Cardiac septum (tissue), 1 donor: ENCODE measurements at regions not wholly inside any gene's neighbourhood (a gene's known extent, or its start where the extent isn't known, plus 50 kb on each side); places are given as distances from the start of the nearest gene placed in this dataset.
"Not testable (repeated sequence)": the region's sequence is repeated elsewhere in the genome, so short reads cannot be mapped to it uniquely, and the experiment has no call there.

Experiments used
- DNase-seq: peaks from one replicate; pipeline ENCODE4 v3.0.0-alpha.2; 2020; ENCODE audit warnings: low spot score
- intact Hi-C: fragments of 100-400 bp; cut with DNase I; formaldehyde crosslinking; loops from one replicate; pipeline ENCODE4 v1.14.0; 2022
- donor health status: DM: no; HTN: no; CAD: no.

DNA sequence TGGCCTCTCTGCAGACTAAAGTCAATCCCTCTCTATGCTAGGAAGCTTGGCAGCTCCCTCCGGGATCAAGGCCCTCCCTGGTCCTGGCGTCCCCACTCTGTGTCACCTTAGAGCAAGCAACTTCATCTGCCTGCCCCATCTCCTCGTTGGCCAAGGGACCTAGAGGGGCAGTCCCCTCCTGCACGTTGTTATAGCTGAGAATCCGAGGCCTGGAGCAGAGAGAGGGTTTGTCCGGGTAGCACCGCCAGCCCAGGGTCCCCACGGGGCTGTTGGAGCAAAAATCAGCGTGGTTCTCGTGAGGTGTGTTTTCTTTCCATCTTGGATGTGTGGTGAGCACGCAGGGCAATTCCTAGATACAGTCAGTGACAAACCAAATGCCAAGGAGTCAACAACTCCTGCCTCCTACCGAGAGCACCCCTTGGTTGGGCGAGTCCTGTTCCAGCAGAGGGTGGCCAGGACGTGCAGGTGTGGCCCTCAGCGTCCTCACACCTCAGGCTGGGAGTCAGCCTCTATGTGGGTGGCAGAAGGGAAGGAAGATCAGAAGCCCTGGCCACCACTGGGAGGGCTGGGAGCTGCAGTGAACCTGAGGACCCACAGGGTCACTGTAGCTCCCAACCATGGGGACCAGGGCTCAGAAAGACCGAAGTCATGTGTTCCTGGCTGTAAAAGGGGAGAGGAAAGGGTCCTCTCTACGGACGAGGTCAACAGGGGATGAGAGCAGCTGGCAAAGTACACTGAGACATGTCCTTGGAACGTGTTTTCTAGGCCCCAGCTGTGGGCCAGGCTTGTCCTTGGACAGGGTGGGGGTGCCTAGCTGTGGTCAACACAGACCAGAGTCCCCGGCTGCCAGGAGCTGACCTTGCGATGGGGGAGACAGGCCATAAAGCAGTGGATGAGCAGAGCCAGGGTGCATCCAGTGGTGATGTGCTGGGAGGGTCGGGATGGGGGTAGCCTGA, 85.6 kb upstream of the CIBAR2 start:
- intact Hi-C loops, result no loop called here
- no peak for DNase-seq

DNA sequence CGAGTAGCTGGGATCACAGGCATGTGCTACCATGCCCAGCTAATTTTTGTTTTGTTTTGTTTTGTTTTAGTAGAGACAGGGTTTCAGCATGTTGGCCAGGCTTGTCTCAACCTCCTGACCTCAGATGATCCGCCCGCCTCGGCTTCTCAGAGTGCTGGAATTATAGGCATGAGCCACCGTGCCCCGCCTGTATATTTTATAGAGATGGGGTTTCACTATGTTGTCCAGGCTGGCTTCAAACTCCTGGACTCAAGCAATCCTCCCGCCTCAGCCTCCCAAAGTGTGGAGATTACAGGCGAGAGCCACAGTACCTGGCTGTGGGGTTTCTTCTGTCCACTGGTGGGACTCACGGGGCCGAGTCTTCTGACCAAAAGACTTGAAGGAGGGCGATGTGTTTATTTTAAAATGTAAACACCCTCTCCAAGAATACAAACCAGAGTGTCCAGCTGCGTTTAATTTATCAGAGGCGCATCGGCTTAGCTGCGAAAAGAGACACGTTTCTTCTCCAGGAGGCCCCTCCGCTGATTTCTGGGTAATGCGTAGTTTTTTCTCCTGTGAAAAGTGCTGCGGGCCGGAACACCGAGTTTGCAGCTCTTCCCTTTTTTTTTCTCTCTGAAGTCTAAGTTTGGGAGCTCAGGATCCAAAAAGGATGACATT, 86.9 kb upstream of the CIBAR2 start:
- intact Hi-C loops, result no loop called here
- no peak for DNase-seq

DNA sequence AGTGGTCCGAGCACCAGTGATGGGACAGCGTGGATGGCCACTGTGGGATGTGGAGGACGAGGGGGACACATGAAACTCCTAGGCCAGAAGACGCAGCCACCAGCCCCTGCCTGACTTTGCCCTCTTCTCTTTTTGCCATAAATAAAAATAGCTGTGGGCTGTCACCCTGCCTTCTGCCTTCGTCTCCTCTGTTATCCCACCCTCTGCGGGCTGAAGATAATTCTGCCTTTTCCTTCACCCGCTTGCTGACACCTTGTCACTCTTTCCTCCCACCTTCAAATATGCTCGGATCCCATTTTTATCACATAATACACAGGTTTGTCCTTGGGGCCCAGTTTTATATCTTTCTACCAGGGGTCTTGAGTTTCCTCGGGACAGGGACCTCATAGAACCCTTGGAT, 87.6 kb upstream of the CIBAR2 start:
- no peak for DNase-seq
- intact Hi-C loops, result no loop called here

DNA sequence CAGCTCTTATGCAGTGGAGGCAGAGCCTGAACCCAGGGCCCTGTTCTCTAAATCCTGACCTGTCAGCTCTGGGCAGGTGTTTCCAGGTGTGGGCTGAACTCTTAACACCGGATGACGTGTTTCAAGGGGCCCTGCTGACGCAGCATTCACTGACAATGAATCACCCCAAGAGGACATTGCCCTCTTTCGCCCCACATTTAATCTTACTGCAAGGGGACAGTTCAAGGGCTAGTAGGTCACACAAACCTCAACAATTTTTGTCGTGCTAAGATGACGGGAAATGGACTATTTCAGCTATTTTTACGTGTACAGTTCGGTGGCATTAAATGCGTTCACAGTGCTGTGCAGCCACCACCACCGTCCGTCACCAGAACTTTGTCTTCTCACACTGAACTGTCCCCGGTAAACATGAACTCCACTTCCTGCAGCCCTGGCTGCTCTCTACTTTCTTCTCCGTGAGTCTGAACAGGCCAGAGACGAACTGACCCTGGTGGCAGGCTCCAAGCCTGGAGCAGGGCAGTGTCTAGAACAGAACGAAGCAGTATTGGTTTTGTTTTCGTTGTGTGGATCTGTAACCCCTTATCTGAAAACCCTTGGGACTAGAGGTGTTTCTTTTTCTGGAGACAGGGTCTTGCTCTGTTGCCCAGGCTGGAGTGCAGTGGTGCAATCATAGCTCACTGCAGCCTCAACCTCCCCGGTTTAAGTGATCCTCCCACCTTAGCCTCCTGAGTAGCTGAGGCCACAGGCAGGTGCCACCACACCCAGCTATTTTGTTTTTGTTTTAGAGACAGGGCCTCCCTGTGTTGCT, 88.4 kb upstream of the CIBAR2 start:
- intact Hi-C loops, result no loop called here
- DNase-seq, result no peak

DNA sequence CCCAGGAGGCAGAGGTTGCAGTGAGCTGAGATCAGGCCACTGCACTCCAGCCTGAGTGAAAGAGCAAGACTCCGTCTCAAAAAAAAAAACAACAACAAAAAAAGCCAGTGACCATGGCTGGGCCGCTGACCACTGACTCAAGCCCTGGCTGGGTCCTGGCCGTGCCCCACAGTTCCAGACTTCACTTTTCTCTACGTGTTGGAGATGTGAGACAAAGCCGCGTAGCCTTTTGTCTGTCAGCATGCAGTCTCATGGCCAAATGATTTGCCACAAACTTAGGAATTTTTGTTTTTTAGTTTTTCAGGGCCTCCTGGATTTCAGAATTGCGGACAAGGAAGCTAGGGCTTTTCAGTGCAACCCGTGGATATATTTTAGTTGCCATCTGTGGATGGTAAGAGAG, 89.3 kb upstream of the CIBAR2 start:
- no peak for DNase-seq
- intact Hi-C loops, result no loop called here

DNA sequence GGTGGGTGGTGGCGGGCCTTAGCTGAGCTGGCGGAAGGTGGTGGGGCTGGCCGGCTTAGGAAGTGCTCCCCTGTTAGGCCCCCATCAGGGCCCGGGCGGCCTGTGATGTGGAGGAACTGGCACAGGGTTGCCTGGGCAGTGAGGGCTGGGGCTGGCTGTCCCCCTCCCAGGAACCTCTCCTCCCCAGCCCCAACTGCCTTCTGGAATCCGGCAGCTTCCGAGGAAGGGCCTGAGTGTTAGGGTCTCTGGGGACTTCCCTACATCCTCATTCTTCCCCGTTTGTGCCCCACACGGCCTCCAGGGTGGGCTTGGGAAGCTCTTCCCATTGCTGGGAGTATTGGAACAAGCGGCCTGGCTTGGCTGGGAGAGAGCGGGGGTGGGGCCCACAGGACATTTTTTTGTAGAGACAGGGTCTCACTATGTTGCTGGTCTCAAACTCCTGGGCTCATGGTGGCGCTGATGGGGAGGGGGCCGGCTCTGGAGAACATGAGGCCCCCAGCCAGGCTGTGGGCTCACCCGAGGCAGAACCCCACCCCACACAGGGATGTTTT, 89.9 kb upstream of the CIBAR2 start:
- intact Hi-C loops, result loop anchor here (2.0 kb wide), 1 partner anchor 49 kb away; no protein-coding TSS in a partner anchor
- DNase-seq, result no peak

DNA sequence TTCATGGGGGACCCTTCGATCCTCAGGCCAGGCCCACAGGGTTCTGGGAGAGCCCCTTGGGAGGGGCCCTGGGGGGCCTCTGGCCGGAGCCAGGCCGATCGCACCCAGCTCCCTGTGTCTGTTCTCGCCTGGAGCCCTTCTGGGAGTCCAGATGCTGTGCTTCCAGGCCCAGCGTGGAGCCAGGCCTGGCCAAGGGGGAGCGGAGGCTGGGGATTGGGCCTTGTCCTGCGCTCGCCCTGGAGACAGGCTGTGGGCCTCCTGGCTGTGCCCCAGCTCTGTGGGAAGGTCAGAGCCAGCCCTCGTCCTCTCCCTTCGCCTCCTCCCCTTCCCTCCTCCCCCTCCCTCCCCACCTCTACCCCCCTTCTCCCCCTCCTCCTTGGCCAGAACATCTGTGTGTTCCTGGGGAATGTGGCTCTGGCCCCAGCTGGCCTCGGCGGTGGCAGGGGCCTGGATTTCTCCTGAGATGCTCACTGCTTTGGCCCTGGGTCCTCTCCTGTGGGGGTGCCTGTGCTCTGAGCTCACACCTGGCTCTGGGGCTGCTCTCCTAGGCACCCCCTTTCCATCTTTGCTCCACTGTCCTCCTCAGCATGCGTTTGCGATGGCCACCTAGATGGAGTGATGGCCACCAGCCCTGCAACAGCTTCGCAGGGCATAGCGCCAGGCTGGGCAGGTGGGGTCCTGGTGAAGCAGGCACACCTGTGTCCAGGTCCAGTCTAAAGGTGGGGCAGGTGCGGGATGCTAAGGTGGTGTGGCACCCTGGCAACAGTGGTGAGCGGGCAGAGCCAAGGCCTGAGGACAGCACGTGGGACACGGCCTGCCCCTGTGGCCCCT, 90.6 kb upstream of the CIBAR2 start:
- intact Hi-C loops, result loop anchor here (2.0 kb wide), 1 partner anchor 50 kb away; no protein-coding TSS in a partner anchor
- no peak for DNase-seq

DNA sequence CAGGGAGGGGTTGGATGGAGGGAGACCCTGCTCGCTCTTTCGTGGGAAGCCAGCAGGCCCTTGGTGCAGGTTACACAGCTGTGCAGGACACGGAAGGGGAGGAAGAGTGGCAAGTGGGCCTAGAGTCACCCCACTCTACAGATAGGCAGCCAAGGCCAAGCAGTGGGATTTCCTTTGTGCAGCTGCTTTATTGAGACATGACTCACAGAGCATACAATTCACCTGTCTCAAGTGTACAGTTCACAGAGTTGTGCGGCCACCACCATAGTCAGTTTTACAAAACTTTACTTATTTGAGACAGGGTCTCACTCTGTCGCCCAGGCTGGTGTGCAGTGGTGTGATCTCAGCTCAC, 91.2 kb upstream of the CIBAR2 start:
- intact Hi-C loops, result loop anchor here (2.0 kb wide), 1 partner anchor 51 kb away; no protein-coding TSS in a partner anchor
- DNase-seq, result no peak

DNA sequence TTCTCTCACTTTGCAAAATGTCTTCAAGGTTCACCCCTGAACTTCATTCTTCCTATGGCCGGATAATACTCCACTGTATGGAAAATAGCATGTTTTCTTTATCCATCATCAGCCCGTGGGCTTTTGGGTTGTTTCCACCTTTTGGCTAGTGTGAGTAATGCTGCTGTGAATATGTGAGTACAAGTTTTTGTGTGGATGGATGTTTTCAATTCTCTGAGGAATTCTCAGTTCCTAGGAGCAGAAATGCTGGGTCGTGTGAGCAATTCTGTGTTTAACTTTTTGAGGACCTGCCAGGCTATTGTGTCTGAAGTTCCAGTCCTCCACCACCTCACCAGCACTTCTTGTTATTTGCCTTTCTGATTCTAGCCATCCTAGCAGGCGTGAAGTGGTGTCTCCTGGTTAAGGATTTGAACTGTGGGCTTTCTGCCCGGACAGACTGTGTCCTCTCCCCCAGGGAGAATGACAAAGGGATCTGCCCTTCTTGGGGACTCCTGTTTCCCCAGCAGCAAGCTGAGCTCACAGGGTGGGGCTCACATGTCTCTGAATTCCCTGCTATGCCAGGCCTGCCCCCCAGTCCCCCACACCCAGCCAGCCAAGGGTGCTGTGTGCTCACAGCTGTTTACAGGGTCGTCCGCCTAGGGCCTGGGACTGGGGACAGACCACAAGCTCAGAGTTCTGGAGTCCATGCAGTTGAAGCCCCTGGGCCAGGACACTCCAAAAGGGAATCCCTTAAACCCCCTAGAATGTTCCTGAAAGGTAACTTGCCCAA, 92.2 kb upstream of the CIBAR2 start:
- DNase-seq, result no peak
- intact Hi-C loops, result no loop called here

DNA sequence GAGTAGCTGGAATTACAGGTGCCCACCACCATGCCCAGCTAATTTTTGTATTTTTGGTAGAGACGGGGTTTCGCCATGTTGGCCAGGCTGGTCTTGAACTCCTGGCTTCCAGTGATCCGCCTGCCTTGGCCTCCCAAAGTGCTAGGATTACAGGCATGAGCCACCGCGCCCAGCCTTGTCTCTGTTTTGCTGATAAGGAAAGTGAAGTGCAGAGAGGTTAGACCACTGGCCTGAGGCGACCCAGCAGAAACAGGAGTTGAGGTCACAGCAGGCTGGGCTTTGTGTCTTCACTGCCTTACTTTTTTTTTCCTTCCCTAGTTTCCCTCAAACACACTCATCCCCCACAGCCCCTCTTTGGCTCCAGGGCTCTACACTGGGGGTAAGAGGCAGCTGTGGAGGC, 93.0 kb upstream of the CIBAR2 start:
- intact Hi-C loops, DNase-seq: not testable (repeated sequence)

DNA sequence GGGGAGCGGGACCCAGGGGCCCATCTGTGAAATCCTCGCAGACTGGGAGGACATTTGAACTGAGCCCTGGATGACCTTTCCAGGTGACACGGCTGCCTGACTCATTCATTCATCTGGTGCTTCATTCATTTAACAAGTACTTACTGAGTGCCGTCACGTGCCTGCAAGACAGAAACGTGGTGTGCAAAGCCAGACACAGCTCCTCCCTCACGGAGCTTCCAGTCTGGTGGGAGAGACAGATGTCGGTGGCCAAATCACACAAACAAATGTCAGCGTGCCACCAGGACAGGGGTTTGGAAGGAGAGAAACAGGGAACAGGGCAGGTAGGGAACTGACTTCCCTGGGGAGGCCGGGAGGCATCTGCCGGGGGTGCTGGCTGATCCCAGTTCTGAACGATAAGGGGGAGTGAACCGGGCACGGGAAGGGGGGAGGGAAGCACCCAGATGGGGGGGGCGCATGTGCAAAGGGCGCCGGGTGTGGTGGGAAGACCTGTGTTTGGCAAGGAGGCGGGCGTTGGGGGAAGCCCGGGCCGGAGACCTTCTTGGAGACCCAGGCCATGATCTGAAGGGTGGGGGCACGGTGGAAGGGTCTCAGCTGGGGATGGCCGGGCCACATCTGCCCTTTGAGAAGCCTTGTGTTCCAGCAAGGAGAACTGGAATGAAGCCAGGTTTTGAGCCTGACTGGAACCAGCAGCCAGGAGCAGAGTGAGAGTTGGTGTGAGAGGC, 93.6 kb upstream of the CIBAR2 start:
- no peak for DNase-seq

DNA sequence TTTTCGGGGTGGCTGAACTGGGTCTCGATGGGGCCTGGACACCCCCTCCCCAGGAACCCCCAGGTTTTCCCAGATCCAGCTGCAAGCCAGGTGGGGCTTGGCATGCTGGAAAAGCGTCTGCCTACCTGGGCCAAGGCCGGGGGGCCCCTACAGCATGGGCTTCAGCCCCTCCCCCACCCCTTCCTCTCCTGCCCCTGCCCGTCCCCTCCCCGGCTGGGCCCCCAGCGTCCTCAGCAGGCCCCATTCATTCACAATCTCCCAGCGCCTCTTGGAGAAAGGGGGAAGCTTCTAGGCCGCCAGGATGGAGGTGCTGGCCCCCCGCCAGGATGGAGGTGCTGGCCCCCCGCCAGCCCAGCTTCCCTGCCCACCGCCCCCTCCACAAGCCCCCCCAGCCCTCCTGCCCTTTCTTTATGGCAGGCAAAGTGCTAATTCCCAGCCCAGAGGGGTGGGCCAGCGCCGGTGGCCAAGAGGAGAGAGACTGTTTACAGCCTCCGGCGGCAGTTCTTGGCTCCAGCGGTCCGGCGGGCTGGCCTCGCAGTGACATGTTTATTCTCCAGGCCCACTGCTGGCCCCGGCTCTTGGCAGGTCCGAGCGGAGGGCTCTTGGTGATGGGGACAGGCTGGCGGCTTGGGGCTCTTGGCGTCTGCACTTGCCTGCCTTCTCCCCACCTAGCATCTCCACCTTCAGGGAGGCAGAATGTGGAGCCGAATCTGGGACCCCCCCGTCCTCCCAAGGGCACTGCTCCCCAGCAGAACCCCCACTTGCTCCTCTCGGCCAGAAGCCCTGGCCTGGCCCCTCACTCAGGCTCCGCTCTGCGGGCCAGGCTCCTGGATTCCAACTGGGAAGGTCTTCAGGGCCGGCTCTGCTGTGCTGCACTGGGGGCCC, 94.4 kb upstream of the CIBAR2 start:
- DNase-seq, result peak; percentile 86
- intact Hi-C loops, result loop anchor here (2.0 kb wide), 1 partner anchor 20 kb away; no protein-coding TSS in a partner anchor

More for the DNA sequence above, 93.6 kb upstream of the CIBAR2 start:
- intact Hi-C loops, result loop anchor here (2.0 kb wide), 1 partner anchor 19 kb away; no protein-coding TSS in a partner anchor

DNA sequence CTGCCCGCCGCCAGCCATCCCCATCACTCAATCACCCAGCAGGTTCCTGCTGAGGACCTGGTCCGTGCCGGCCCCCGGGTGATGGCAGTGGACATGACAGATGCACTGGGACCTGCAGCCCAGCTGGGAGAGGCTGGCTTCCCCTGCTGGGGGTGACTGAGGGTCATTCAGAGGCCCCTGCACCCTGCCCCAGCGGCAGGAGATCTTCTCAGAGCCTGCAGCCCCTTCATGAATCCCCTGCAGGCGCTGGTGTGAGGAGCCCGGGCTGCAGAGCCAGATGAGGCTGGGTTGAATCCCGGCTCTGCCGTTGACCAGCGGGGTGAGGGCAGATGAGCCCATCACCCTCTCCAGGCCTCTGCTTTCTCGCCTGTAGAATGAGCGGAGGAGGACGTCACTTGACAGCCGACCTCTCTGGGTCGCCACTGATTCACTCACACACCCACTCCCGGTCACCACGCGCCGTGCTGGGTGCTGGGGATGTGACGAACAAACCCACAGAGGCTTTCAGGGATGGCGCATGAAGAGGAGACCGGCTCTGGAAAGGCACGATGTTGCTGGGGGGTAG, 95.2 kb upstream of the CIBAR2 start:
- DNase-seq, result no peak

DNA sequence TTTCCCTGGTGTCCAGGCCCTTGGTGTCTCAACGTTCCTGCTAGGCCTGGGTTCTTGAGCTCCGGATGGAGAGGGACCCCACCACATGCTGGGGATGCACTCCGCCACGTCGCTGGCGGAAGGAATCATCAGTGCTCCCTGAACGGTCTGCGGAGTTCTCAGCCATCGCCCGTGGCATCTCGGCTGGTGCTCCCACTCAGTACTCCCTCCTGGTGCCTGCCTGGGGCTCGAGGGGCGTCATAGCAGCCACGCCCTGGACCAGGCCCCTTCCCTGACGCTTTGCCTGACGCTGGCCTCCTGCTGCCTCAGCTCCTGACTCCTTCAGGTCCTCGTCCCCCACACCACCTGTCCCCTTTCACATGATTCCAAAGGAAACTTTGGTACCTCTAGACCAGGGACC, 95.9 kb upstream of the CIBAR2 start:
- DNase-seq, result no peak
- intact Hi-C loops, result no loop called here

More for the DNA sequence above, 95.2 kb upstream of the CIBAR2 start:
- intact Hi-C loops, result loop anchor here (2.0 kb wide), 1 partner anchor 21 kb away; no protein-coding TSS in a partner anchor

DNA sequence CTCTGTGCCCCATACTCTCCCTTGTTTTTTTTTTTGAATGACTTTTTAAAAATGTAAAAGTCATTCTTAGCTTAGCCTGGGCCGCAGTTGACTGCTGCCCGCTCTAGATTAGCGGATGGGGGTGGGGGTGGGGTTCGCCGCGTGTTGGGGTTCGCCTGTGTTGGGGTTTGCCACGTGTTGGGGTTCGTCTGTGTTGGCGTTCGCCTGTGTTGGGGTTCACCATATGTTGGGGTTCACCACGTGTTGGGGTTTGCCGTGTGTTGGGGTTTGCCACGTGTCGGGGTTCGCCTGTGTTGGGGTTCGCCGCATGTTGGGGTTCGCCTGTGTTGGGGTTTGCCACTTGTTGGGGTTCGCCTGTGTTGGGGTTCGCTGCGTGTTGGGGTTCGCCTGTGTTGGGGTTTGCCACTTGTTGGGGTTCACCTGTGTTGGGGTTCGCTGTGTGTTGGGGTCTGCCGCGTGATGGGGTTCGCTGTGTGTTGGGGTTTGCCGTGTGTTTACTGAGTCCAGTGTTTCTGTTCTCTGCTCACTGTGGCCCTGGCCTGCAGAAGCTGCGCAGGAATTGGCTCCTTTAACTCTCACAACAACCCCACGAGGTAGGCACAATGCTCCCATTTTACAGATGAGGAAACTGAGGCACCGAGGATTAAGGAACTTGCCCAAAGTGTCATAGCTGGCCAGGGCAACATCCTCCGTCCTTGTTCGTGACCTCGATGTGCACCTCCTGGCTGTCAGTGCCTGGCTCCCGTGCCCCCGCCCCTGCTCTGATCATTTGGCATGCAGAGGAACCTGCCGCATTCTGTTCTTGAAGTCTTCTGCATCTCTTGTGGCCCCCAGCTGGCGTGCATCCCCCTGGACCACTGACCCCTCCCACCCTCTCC, 96.6 kb upstream of the CIBAR2 start:
- intact Hi-C loops, result no loop called here
- no peak for DNase-seq
